Neuron (in vitro differentiated cells): ENCODE measurements at regions not wholly inside any gene's neighbourhood (a gene's known extent, or its start where the extent isn't known, plus 50 kb on each side); places are given as distances from the start of the nearest gene placed in this dataset.

Experiments
- H2AFZ ChIP-seq: one replicate; pipeline ENCODE4 v1.6.1; 2013; ENCODE audit warnings: low read depth, mild to moderate bottlenecking, inconsistent platforms, low read length, moderate library complexity
- H3K27me3 ChIP-seq: one replicate; pipeline ENCODE4 v1.6.1; 2013; ENCODE audit warnings: low read length; ENCODE audit not compliant: insufficient read depth
- H3K36me3 ChIP-seq: one replicate; pipeline ENCODE4 v1.6.1; 2013; ENCODE audit warnings: low read length; ENCODE audit not compliant: insufficient read depth
- H3K4me1 ChIP-seq: one replicate; pipeline ENCODE4 v1.6.1; 2013; ENCODE audit warnings: low read length; ENCODE audit not compliant: insufficient read depth
- H3K4me3 ChIP-seq: 2 replicates; pipeline ENCODE4 v1.5.1; 2013; ENCODE audit warnings: mild to moderate bottlenecking, low read length, moderate library complexity
- H3K9me3 ChIP-seq: one replicate; pipeline ENCODE4 v1.6.1; 2013; ENCODE audit warnings: low read length

GRCh38 chr18:78178812-78179211 is 800.8 kb upstream of the SALL3 start:
- Histone ChIP-seq H3K4me1 (no peaks in the 10 kb centered on the region), H3K27me3 (peaks cover 3% of the 10 kb centered on the region), H3K9me3 (no peaks in the 10 kb centered on the region), H3K4me3 (no peak overlapping the region), H3K36me3 (no peaks in the 10 kb centered on the region), H2AFZ (no peak overlapping the region)

- Histone ChIP-seq H3K27me3 (peaks cover 3% of the 10 kb centered on the region), H2AFZ (no peak overlapping the region), H3K36me3 (no peaks in the 10 kb centered on the region), H3K4me1 (no peaks in the 10 kb centered on the region), H3K4me3 (no peak overlapping the region), H3K9me3 (no peaks in the 10 kb centered on the region)
Observed at GRCh38 chr18:78180741-78181140, 798.9 kb upstream of the SALL3 start.

GRCh38 chr18:78183815-78184214 is 795.8 kb upstream of the SALL3 start:
- Histone ChIP-seq H3K4me3 (no peak overlapping the region), H3K9me3 (no peaks in the 10 kb centered on the region), H3K36me3 (no peaks in the 10 kb centered on the region), H3K27me3 (peaks cover 3% of the 10 kb centered on the region), H2AFZ (no peak overlapping the region), H3K4me1 (no peaks in the 10 kb centered on the region)

GRCh38 chr18:78191276-78191675 is 788.3 kb upstream of the SALL3 start:
- Histone ChIP-seq H3K36me3 (no peaks in the 10 kb centered on the region), H2AFZ (peak overlapping the region; percentile 64), H3K9me3 (no peaks in the 10 kb centered on the region), H3K27me3 (no peaks in the 10 kb centered on the region), H3K4me1 (peaks cover 16% of the 10 kb centered on the region), H3K4me3 (no peak overlapping the region)

GRCh38 chr18:78192054-78192453 is 787.6 kb upstream of the SALL3 start:
- H3K27me3 ChIP-seq = no peaks in the 10 kb centered on the region
- H2AFZ ChIP-seq = no peak overlapping the region
- H3K4me3 ChIP-seq = no peak overlapping the region
- H3K4me1 ChIP-seq = peaks cover 21% of the 10 kb centered on the region
- no peaks in the 10 kb centered on the region for H3K36me3 ChIP-seq
- H3K9me3 ChIP-seq = no peaks in the 10 kb centered on the region

GRCh38 chr18:78196280-78196679 is 783.3 kb upstream of the SALL3 start:
- Histone ChIP-seq H3K4me1 (peaks cover 40% of the 10 kb centered on the region), H3K4me3 (no peak overlapping the region), H2AFZ (no peak overlapping the region), H3K9me3 (no peaks in the 10 kb centered on the region), H3K27me3 (no peaks in the 10 kb centered on the region), H3K36me3 (no peaks in the 10 kb centered on the region)

- no peak overlapping the region for H2AFZ ChIP-seq
- no peak overlapping the region for H3K4me3 ChIP-seq
- H3K4me1 ChIP-seq = peaks cover 30% of the 10 kb centered on the region
- no peaks in the 10 kb centered on the region for H3K9me3 ChIP-seq
- no peaks in the 10 kb centered on the region for H3K36me3 ChIP-seq
- no peaks in the 10 kb centered on the region for H3K27me3 ChIP-seq
Observed at GRCh38 chr18:78199002-78199401, 780.6 kb upstream of the SALL3 start.

- H2AFZ ChIP-seq = no peak overlapping the region
- H3K27me3 ChIP-seq = no peaks in the 10 kb centered on the region
- H3K9me3 ChIP-seq = no peaks in the 10 kb centered on the region
- H3K36me3 ChIP-seq = no peaks in the 10 kb centered on the region
- peaks cover 30% of the 10 kb centered on the region for H3K4me1 ChIP-seq
- no peak overlapping the region for H3K4me3 ChIP-seq
Observed at GRCh38 chr18:78199611-78200010, 780.0 kb upstream of the SALL3 start.

- Histone ChIP-seq H2AFZ (no peak overlapping the region), H3K9me3 (no peaks in the 10 kb centered on the region), H3K27me3 (no peaks in the 10 kb centered on the region), H3K4me1 (peaks cover 6% of the 10 kb centered on the region), H3K36me3 (no peaks in the 10 kb centered on the region), H3K4me3 (no peak overlapping the region)
Observed at GRCh38 chr18:78207942-78208341, 771.7 kb upstream of the SALL3 start.

GRCh38 chr18:78208461-78208860 is 771.2 kb upstream of the SALL3 start:
- Histone ChIP-seq H3K4me1 (peaks cover 6% of the 10 kb centered on the region), H2AFZ (no peak overlapping the region), H3K4me3 (no peak overlapping the region), H3K27me3 (no peaks in the 10 kb centered on the region), H3K9me3 (no peaks in the 10 kb centered on the region), H3K36me3 (no peaks in the 10 kb centered on the region)

GRCh38 chr18:78213361-78213994 is 766.1 kb upstream of the SALL3 start:
- Histone ChIP-seq H3K27me3 (peaks cover 5% of the 10 kb centered on the region), H3K4me1 (peaks cover 1% of the 10 kb centered on the region), H3K36me3 (no peaks in the 10 kb centered on the region), H3K4me3 (no peak overlapping the region), H3K9me3 (no peaks in the 10 kb centered on the region), H2AFZ (no peak overlapping the region)

GRCh38 chr18:78221496-78221895 is 758.1 kb upstream of the SALL3 start:
- Histone ChIP-seq H3K9me3 (no peaks in the 10 kb centered on the region), H3K4me1 (no peaks in the 10 kb centered on the region), H2AFZ (no peak overlapping the region), H3K36me3 (no peaks in the 10 kb centered on the region), H3K4me3 (no peak overlapping the region), H3K27me3 (no peaks in the 10 kb centered on the region)

- Histone ChIP-seq H2AFZ (no peak overlapping the region), H3K36me3 (no peaks in the 10 kb centered on the region), H3K4me1 (no peaks in the 10 kb centered on the region), H3K9me3 (no peaks in the 10 kb centered on the region), H3K4me3 (no peak overlapping the region), H3K27me3 (peaks cover 20% of the 10 kb centered on the region)
Observed at GRCh38 chr18:78228974-78229373, 750.6 kb upstream of the SALL3 start.

- no peaks in the 10 kb centered on the region for H3K36me3 ChIP-seq
- H3K9me3 ChIP-seq = no peaks in the 10 kb centered on the region
- H3K27me3 ChIP-seq = peaks cover 20% of the 10 kb centered on the region
- no peaks in the 10 kb centered on the region for H3K4me1 ChIP-seq
- no peak overlapping the region for H3K4me3 ChIP-seq
- no peak overlapping the region for H2AFZ ChIP-seq
Observed at GRCh38 chr18:78230911-78231310, 748.7 kb upstream of the SALL3 start.
